IMR-90 (cell line): ENCODE measurements at regions not wholly inside any gene's neighbourhood (a gene's known extent, or its start where the extent isn't known, plus 50 kb on each side); places are given as distances from the start of the nearest gene placed in this dataset.
A peak's percentile ranks its signal among the peaks of the same experiment; 100 is the strongest.

Experiments
- ATAC-seq: fragments of 200-7000 bp; cut with Tn5 transposase; 2 replicates; pipeline ENCODE4 v1.9.1; 2020; ENCODE audit warnings: low read depth, mild to moderate bottlenecking, moderate library complexity
- BruUV-seq: library from RNA; stranded (reverse); fragments of 400-500 nt; replicated peaks from 2 replicates; lab custom pipeline; 2021; lab: Mats Ljungman, UMichigan
- CTCF ChIA-PET: fragments of 300-600 bp; formaldehyde crosslinking; extraction: SDS; loops from one replicate; lab custom pipeline; 2021; ENCODE audit warnings: antibody characterized with exemption; lab: Yijun Ruan, JAX
- POLR2A ChIA-PET: fragments of 300-600 bp; sonication (Branson Sonifier 250); formaldehyde crosslinking; loops from one replicate; lab custom pipeline; 2022; ENCODE audit warnings: antibody characterized with exemption; ENCODE audit not compliant: unreplicated experiment; lab: Charles Lee
- DNase-seq: peaks from one replicate; pipeline ENCODE4 v3.0.0; 2013
- H2AFZ ChIP-seq: replicated peaks from 2 replicates; pipeline ENCODE3; 2013; ENCODE audit warnings: low read length, mild to moderate bottlenecking; ENCODE audit not compliant: poor library complexity
- H2AK5ac ChIP-seq: 2 replicates; pipeline ENCODE4 v1.6.1; 2013; ENCODE audit warnings: low read depth, low read length, inconsistent platforms
- H2AK9ac ChIP-seq: replicated peaks from 2 replicates; pipeline ENCODE3; 2013; ENCODE audit warnings: mild to moderate bottlenecking, low read depth, low read length, moderate library complexity; ENCODE audit not compliant: poor library complexity
- H2BK120ac ChIP-seq: 2 replicates; pipeline ENCODE4 v1.6.1; 2013; ENCODE audit warnings: low read depth, low read length, inconsistent platforms
- H2BK15ac ChIP-seq: 3 replicates; pipeline ENCODE4 v1.6.1; 2013; ENCODE audit warnings: low read depth, low read length, inconsistent platforms
- H2BK20ac ChIP-seq: 2 replicates; pipeline ENCODE4 v1.6.1; 2013; ENCODE audit warnings: low read depth, mild to moderate bottlenecking, inconsistent platforms, low read length, moderate library complexity
- H2BK5ac ChIP-seq: 2 replicates; pipeline ENCODE4 v1.6.1; 2013; ENCODE audit warnings: mild to moderate bottlenecking, low read depth, low read length, inconsistent platforms; ENCODE audit not compliant: poor library complexity, severe bottlenecking
- H3K14ac ChIP-seq: replicated peaks from 2 replicates; pipeline ENCODE4 v1.6.1; 2013; ENCODE audit warnings: low read depth, low read length, inconsistent platforms
- H3K18ac ChIP-seq: 2 replicates; pipeline ENCODE4 v1.6.1; 2013; ENCODE audit warnings: low read depth, low read length, control low read depth
- H3K23ac ChIP-seq: 2 replicates; pipeline ENCODE4 v1.6.1; 2013; ENCODE audit warnings: low read depth, low read length, inconsistent platforms
- H3K27ac ChIP-seq: 2 replicates; pipeline ENCODE4 v1.5.1; 2013; ENCODE audit warnings: mild to moderate bottlenecking, control low read depth, low read length; ENCODE audit not compliant: insufficient read depth
- H3K27me3 ChIP-seq: 2 replicates; pipeline ENCODE4 v1.6.1; 2013; ENCODE audit warnings: low read length; ENCODE audit not compliant: control insufficient read depth, insufficient read depth
- H3K36me3 ChIP-seq: 2 replicates; pipeline ENCODE4 v1.6.1; 2013; ENCODE audit warnings: low read length, mixed read lengths; ENCODE audit not compliant: control insufficient read depth, insufficient read depth
- H3K4ac ChIP-seq: 2 replicates; pipeline ENCODE4 v1.6.1; 2013; ENCODE audit warnings: low read depth, low read length, inconsistent platforms
- H3K4me1 ChIP-seq: 2 replicates; pipeline ENCODE4 v1.6.1; 2013; ENCODE audit warnings: low read length, mixed read lengths; ENCODE audit not compliant: control insufficient read depth, insufficient read depth
- H3K4me2 ChIP-seq: 2 replicates; pipeline ENCODE4 v1.6.1; 2013; ENCODE audit warnings: low read depth, mild to moderate bottlenecking, control low read depth, low read length, moderate library complexity
- H3K4me3 ChIP-seq: 2 replicates; pipeline ENCODE4 v1.5.1; 2013; ENCODE audit warnings: low read depth, mild to moderate bottlenecking, control low read depth, low read length, moderate library complexity; ENCODE audit not compliant: insufficient read depth
- H3K56ac ChIP-seq: 2 replicates; pipeline ENCODE4 v1.6.1; 2013; ENCODE audit warnings: low read length, inconsistent platforms; ENCODE audit not compliant: insufficient read depth; ENCODE audit errors: extremely low read depth
- H3K79me1 ChIP-seq, 2 experiments: 2 replicates each; pipeline ENCODE4 v1.6.1; 2013; ENCODE audit warnings: low read length in 2 of 2, inconsistent platforms in 1 of 2, low read depth in 1 of 2
- H3K9ac ChIP-seq: 2 replicates; pipeline ENCODE4 v1.6.1; 2013; ENCODE audit warnings: low read depth, low read length, control low read depth
- H3K9me1 ChIP-seq: 2 replicates; pipeline ENCODE4 v1.6.1; 2013; ENCODE audit warnings: low read length, inconsistent platforms; ENCODE audit not compliant: insufficient read depth
- H3K9me3 ChIP-seq: 2 replicates; pipeline ENCODE4 v1.6.1; 2013; ENCODE audit warnings: low read length; ENCODE audit not compliant: control insufficient read depth, insufficient read depth
- H4K20me1 ChIP-seq: 2 replicates; pipeline ENCODE4 v1.6.1; 2013; ENCODE audit warnings: low read length, inconsistent platforms; ENCODE audit not compliant: insufficient read depth
- H4K5ac ChIP-seq: 2 replicates; pipeline ENCODE4 v1.6.1; 2013; ENCODE audit warnings: mild to moderate bottlenecking, low read depth, low read length, control low read depth
- H4K8ac ChIP-seq, 2 experiments: 2 replicates each; pipeline ENCODE4 v1.6.1; 2013; ENCODE audit warnings: low read depth in 2 of 2, low read length in 2 of 2, control low read depth in 1 of 2, inconsistent platforms in 1 of 2
- H4K91ac ChIP-seq: 2 replicates; pipeline ENCODE4 v1.6.1; 2013; ENCODE audit warnings: low read depth, low read length, inconsistent platforms; ENCODE audit not compliant: insufficient read depth
- CEBPB ChIP-seq: IDR thresholded peaks from 2 replicates; pipeline ENCODE4 v1.6.1; 2012; ENCODE audit warnings: low read depth, low read length, improper control_type of control experiment
- RCOR1 ChIP-seq: IDR thresholded peaks from 2 replicates; pipeline ENCODE4 v1.6.1; 2012; ENCODE audit warnings: mild to moderate bottlenecking, low read length, improper control_type of control experiment; ENCODE audit not compliant: insufficient replicate concordance
- RFX5 ChIP-seq: IDR thresholded peaks from 2 replicates; pipeline ENCODE4 v1.8.0; 2012; ENCODE audit warnings: low read depth, mild to moderate bottlenecking, low read length, moderate library complexity
- WGBS, 2 experiments: methylation state at CpG; one replicate each; pipeline versions ENCODE4 v1.1.5 to v1.1.7; 2013; ENCODE audit warnings: missing lambda C conversion rate in 2 of 2; ENCODE audit not compliant: insufficient read length in 1 of 2; ENCODE audit errors: extremely low coverage in 2 of 2; 5-methylcytosine and 5-hydroxymethylcytosine counted together
- dilution Hi-C: fragments of 300-500 bp; cut with HindIII; formaldehyde crosslinking; loops from one replicate; pipeline ENCODE4 v1.14.3; 2018; ENCODE audit warnings: low sequenced_read_pairs; ENCODE audit not compliant: unreplicated experiment
- in situ Hi-C: fragments of 300-500 bp; cut with MboI; formaldehyde crosslinking; loops from 3 replicates; pipeline ENCODE4 v1.14.3; 2019; ENCODE audit warnings: low sequenced_read_pairs, inconsistent platforms, mixed read lengths
- intact Hi-C: fragments of 100-400 bp; cut with micrococcal nuclease; formaldehyde crosslinking; loops from 2 replicates; pipeline ENCODE4 v1.10.0; 2022

GRCh38 chr2:57954020-57954419 lies 92.6 kb upstream of the VRK2 start:
- Histone ChIP-seq H2BK5ac (no peak overlapping the region), H2BK120ac (no peak overlapping the region), H3K56ac (no peak overlapping the region), H4K20me1 (no peaks in the 10 kb centered on the region), H3K4me1 (no peaks in the 10 kb centered on the region), H4K8ac (no peak overlapping the region), H2BK20ac (no peak overlapping the region), H4K5ac (no peak overlapping the region), H3K14ac (no peak overlapping the region), H3K9me1 (no peaks in the 10 kb centered on the region; the same call in 1 of the 2 replicates), H3K27ac (no peak overlapping the region), H3K4me3 (no peak overlapping the region), H3K23ac (no peak overlapping the region), H3K79me1 (no peaks in the 10 kb centered on the region), H3K9ac (no peak overlapping the region), H3K4ac (no peak overlapping the region), H2AFZ (no peak overlapping the region), H3K18ac (no peak overlapping the region), H3K27me3 (no peaks in the 10 kb centered on the region), H2AK9ac (no peak overlapping the region), H3K4me2 (no peak overlapping the region), H2BK15ac (no peak overlapping the region), H3K36me3 (no peaks in the 10 kb centered on the region), H3K9me3 (no peaks in the 10 kb centered on the region), H2AK5ac (no peak overlapping the region), H4K91ac (no peak overlapping the region)
- dilution Hi-C loops, result no loop called here
- intact Hi-C loops, result no loop called here
- ATAC-seq, result no peak
- no TSS peak for BruUV-seq
- CTCF ChIA-PET, result no interaction called here
- no peak for DNase-seq
- WGBS, 2 experiments, result no CpG with 5 or more reads among the region's 1 CpG
- TF ChIP-seq RCOR1, result no peak
- TF ChIP-seq RFX5, result no peak
- peak; percentile 33; the same call in 1 of the 2 replicates for TF ChIP-seq CEBPB
- in situ Hi-C loops, result no loop called here
- POLR2A ChIA-PET, result no interaction called here
